AG09309 (cell line): ENCODE measurements at regions not wholly inside any gene's neighbourhood (a gene's known extent, or its start where the extent isn't known, plus 50 kb on each side); places are given as distances from the start of the nearest gene placed in this dataset.

Source experiments
- DNase-seq: peaks from one replicate; pipeline ENCODE4 v3.0.0-alpha.2; 2010; ENCODE audit warnings: low read depth
- H3K4me3 ChIP-seq: 2 replicates; pipeline ENCODE4 v1.5.1; 2011; ENCODE audit warnings: mild to moderate bottlenecking, low read depth, low read length, moderate library complexity; ENCODE audit not compliant: control insufficient read depth
- CTCF ChIP-seq: IDR thresholded peaks from 2 replicates; pipeline ENCODE4 v1.5.1; 2011; ENCODE audit warnings: mild to moderate bottlenecking, low read depth, low read length, inconsistent platforms; ENCODE audit not compliant: insufficient read depth, control insufficient read depth; ENCODE audit errors: missing control alignments

- no peak overlapping the region for H3K4me3 ChIP-seq
- DNase-seq, result no peak
- no peak for TF ChIP-seq CTCF
These were observed 254.4 kb downstream of the PPARGC1A start for GRCh38 chr4:23635468-23635867.

- no peak overlapping the region for H3K4me3 ChIP-seq
- no peak for DNase-seq
- TF ChIP-seq CTCF, result no peak
These were observed 258.4 kb downstream of the PPARGC1A start for GRCh38 chr4:23631255-23631950.

- no peak for DNase-seq
- no peak for TF ChIP-seq CTCF
- no peak overlapping the region for H3K4me3 ChIP-seq
These were observed 259.7 kb downstream of the PPARGC1A start for GRCh38 chr4:23630110-23630509.

GRCh38 chr4:23629421-23629820, 260.4 kb downstream of the PPARGC1A start:
- no peak for TF ChIP-seq CTCF
- DNase-seq, result no peak
- no peak overlapping the region for H3K4me3 ChIP-seq

GRCh38 chr4:23614284-23614892, 275.5 kb downstream of the PPARGC1A start:
- DNase-seq, result no peak
- TF ChIP-seq CTCF, result no peak

GRCh38 chr4:23613782-23614181, 276.1 kb downstream of the PPARGC1A start:
- no peak for TF ChIP-seq CTCF
- no peak for DNase-seq

More at GRCh38 chr4:23614284-23614892, 275.5 kb downstream of the PPARGC1A start:
- no peak overlapping the region for H3K4me3 ChIP-seq

More at GRCh38 chr4:23613782-23614181, 276.1 kb downstream of the PPARGC1A start:
- no peak overlapping the region for H3K4me3 ChIP-seq
